GDM1 (cell line): ENCODE measurements at regions not wholly inside any gene's neighbourhood (a gene's known extent, or its start where the extent isn't known, plus 50 kb on each side); places are given as distances from the start of the nearest gene placed in this dataset.
A peak's percentile ranks its signal among the peaks of the same experiment; 100 is the strongest.
"Not testable (repeated sequence)": the region's sequence is repeated elsewhere in the genome, so short reads cannot be mapped to it uniquely, and the experiment has no call there.

Experiments used
- DNase-seq: peaks from one replicate; lab custom pipeline; 2025; lab: John Stamatoyannopoulos, UW

- no peak for DNase-seq
Measured at GRCh38 chr9:100639854-100640253, 62.0 kb downstream of the CAVIN4 start.

GRCh38 chr9:100640447-100641050 lies 62.7 kb downstream of the CAVIN4 start:
- DNase-seq = no peak

GRCh38 chr9:100641166-100641565 lies 63.3 kb downstream of the CAVIN4 start:
- no peak for DNase-seq

GRCh38 chr9:100652850-100653249 lies 75.0 kb downstream of the CAVIN4 start:
- DNase-seq = no peak

GRCh38 chr9:100653643-100654334 lies 75.9 kb downstream of the CAVIN4 start:
- no peak for DNase-seq

GRCh38 chr9:100656851-100657250 lies 79.0 kb downstream of the CAVIN4 start:
- not testable (repeated sequence) for DNase-seq

GRCh38 chr9:100661668-100662067 lies 83.8 kb downstream of the CAVIN4 start:
- no peak for DNase-seq

GRCh38 chr9:100662122-100662521 lies 84.2 kb downstream of the CAVIN4 start:
- DNase-seq = no peak

GRCh38 chr9:100667448-100667847 lies 89.6 kb downstream of the CAVIN4 start:
- no peak for DNase-seq

- DNase-seq = no peak
Measured at GRCh38 chr9:100668024-100668423, 90.1 kb downstream of the CAVIN4 start.

- no peak for DNase-seq
Measured at GRCh38 chr9:100669968-100670367, 92.1 kb downstream of the CAVIN4 start.

- DNase-seq = no peak
Measured at GRCh38 chr9:100670719-100671118, 92.8 kb downstream of the CAVIN4 start.

- no peak for DNase-seq
Measured at GRCh38 chr9:100671898-100672297, 94.0 kb downstream of the CAVIN4 start.

GRCh38 chr9:100673249-100673648 lies 95.4 kb downstream of the CAVIN4 start:
- no peak for DNase-seq

GRCh38 chr9:100674419-100675122 lies 96.7 kb downstream of the CAVIN4 start:
- DNase-seq = no peak

GRCh38 chr9:100679834-100680233 lies 102.0 kb downstream of the CAVIN4 start:
- no peak for DNase-seq

GRCh38 chr9:100686420-100686819 lies 108.5 kb downstream of the CAVIN4 start:
- no peak for DNase-seq

- peak; percentile 81 for DNase-seq
Measured at GRCh38 chr9:100689635-100690034, 111.8 kb downstream of the CAVIN4 start.

GRCh38 chr9:100690438-100690837 lies 112.6 kb downstream of the CAVIN4 start:
- no peak for DNase-seq

- DNase-seq = no peak
Measured at GRCh38 chr9:100697339-100697738, 119.5 kb downstream of the CAVIN4 start.

GRCh38 chr9:100698945-100699344 lies 121.1 kb downstream of the CAVIN4 start:
- no peak for DNase-seq

GRCh38 chr9:100699668-100700067 lies 121.8 kb downstream of the CAVIN4 start:
- no peak for DNase-seq

- no peak for DNase-seq
Measured at GRCh38 chr9:100700689-100701318, 122.9 kb downstream of the CAVIN4 start.
